SW480 (cell line): ENCODE measurements at regions not wholly inside any gene's neighbourhood (a gene's known extent, or its start where the extent isn't known, plus 50 kb on each side); places are given as distances from the start of the nearest gene placed in this dataset.
A peak's percentile ranks its signal among the peaks of the same experiment; 100 is the strongest.

Source experiments
- DNase-seq: peaks from one replicate; pipeline ENCODE4 v3.0.0-alpha.2; 2016; ENCODE audit warnings: low spot score

- no peak for DNase-seq
These were observed 91.9 kb downstream of the IRF8 start for GRCh38 chr16:85990861-85991301.

GRCh38 chr16:85991425-85991824 is 92.5 kb downstream of the IRF8 start:
- DNase-seq, result no peak

- no peak for DNase-seq
These were observed 92.9 kb downstream of the IRF8 start for GRCh38 chr16:85991856-85992255.

- peak; percentile 39 for DNase-seq
These were observed 93.4 kb downstream of the IRF8 start for GRCh38 chr16:85992359-85992758.

- DNase-seq, result no peak
These were observed 93.8 kb downstream of the IRF8 start for GRCh38 chr16:85992779-85993178.

GRCh38 chr16:85994492-85995490 is 95.8 kb downstream of the IRF8 start:
- DNase-seq, result no peak

- DNase-seq, result no peak
These were observed 96.8 kb downstream of the IRF8 start for GRCh38 chr16:85995541-85996423.

- no peak for DNase-seq
These were observed 97.9 kb downstream of the IRF8 start for GRCh38 chr16:85996843-85997242.

GRCh38 chr16:85998171-85998867 is 99.4 kb downstream of the IRF8 start:
- DNase-seq, result peak; percentile 8

- no peak for DNase-seq
These were observed 100.1 kb downstream of the IRF8 start for GRCh38 chr16:85998868-85999729.

- DNase-seq, result no peak
These were observed 100.8 kb downstream of the IRF8 start for GRCh38 chr16:85999778-86000177.

- no peak for DNase-seq
These were observed 103.4 kb downstream of the IRF8 start for GRCh38 chr16:86002178-86002900.

- DNase-seq, result no peak
These were observed 108.6 kb downstream of the IRF8 start for GRCh38 chr16:86007524-86007923.

GRCh38 chr16:86010680-86011141 is 111.7 kb downstream of the IRF8 start:
- no peak for DNase-seq

GRCh38 chr16:86011532-86011931 is 112.6 kb downstream of the IRF8 start:
- DNase-seq, result no peak

GRCh38 chr16:86012221-86012620 is 113.3 kb downstream of the IRF8 start:
- DNase-seq, result no peak

GRCh38 chr16:86013867-86014266 is 114.9 kb downstream of the IRF8 start:
- DNase-seq, result no peak

GRCh38 chr16:86015606-86016005 is 116.6 kb downstream of the IRF8 start:
- no peak for DNase-seq

GRCh38 chr16:86016201-86016965 is 117.4 kb downstream of the IRF8 start:
- peak; percentile 59 for DNase-seq
